Skeletal muscle satellite cell (primary cell): ENCODE measurements at regions not wholly inside any gene's neighbourhood (a gene's known extent, or its start where the extent isn't known, plus 50 kb on each side); places are given as distances from the start of the nearest gene placed in this dataset.
A peak's percentile ranks its signal among the peaks of the same experiment; 100 is the strongest.

Experiments
- H3K27me3 ChIP-seq: 2 replicates; pipeline ENCODE4 v1.7.0; 2013; ENCODE audit warnings: low read length; ENCODE audit not compliant: control insufficient read depth, insufficient read depth
- H3K36me3 ChIP-seq: 2 replicates; pipeline ENCODE4 v1.7.0; 2013; ENCODE audit warnings: mild to moderate bottlenecking, control low read depth, low read length; ENCODE audit not compliant: insufficient read depth
- H3K4me1 ChIP-seq: 2 replicates; pipeline ENCODE4 v1.7.0; 2013; ENCODE audit warnings: low read length; ENCODE audit not compliant: control insufficient read depth, insufficient read depth
- H3K4me2 ChIP-seq: 2 replicates; pipeline ENCODE4 v1.7.0; 2013; ENCODE audit warnings: mild to moderate bottlenecking, low read length
- H3K4me3 ChIP-seq: 2 replicates; pipeline ENCODE4 v1.7.0; 2013; ENCODE audit warnings: low read length
- H3K9ac ChIP-seq: 2 replicates; pipeline ENCODE4 v1.7.0; 2013; ENCODE audit warnings: mild to moderate bottlenecking, low read depth, low read length, moderate library complexity
- H3K9me3 ChIP-seq: replicated peaks from 2 replicates; pipeline ENCODE4 v1.7.0; 2013; ENCODE audit warnings: mild to moderate bottlenecking, control low read depth, low read length

GRCh38 chr21:35628316-35628715, 432.0 kb downstream of the SETD4 start:
- Histone ChIP-seq H3K4me3 (no peak overlapping the region), H3K9ac (no peak overlapping the region), H3K27me3 (no peaks in the 10 kb centered on the region), H3K9me3 (no peaks in the 10 kb centered on the region), H3K4me2 (no peak overlapping the region), H3K36me3 (no peaks in the 10 kb centered on the region), H3K4me1 (peaks cover 3% of the 10 kb centered on the region)

GRCh38 chr21:35627462-35627861, 432.9 kb downstream of the SETD4 start:
- peaks cover 3% of the 10 kb centered on the region for H3K4me1 ChIP-seq
- H3K27me3 ChIP-seq: no peaks in the 10 kb centered on the region
- H3K4me2 ChIP-seq: no peak overlapping the region
- H3K4me3 ChIP-seq: no peak overlapping the region
- no peaks in the 10 kb centered on the region for H3K36me3 ChIP-seq
- no peaks in the 10 kb centered on the region for H3K9me3 ChIP-seq
- H3K9ac ChIP-seq: no peak overlapping the region

- Histone ChIP-seq H3K4me2 (no peak overlapping the region), H3K4me1 (peaks cover 3% of the 10 kb centered on the region), H3K4me3 (no peak overlapping the region), H3K36me3 (no peaks in the 10 kb centered on the region), H3K9ac (no peak overlapping the region), H3K9me3 (no peaks in the 10 kb centered on the region), H3K27me3 (no peaks in the 10 kb centered on the region)
These were observed 434.8 kb downstream of the SETD4 start for GRCh38 chr21:35625576-35625975.

GRCh38 chr21:35624901-35625300, 435.4 kb downstream of the SETD4 start:
- H3K4me2 ChIP-seq: no peak overlapping the region
- no peak overlapping the region for H3K4me3 ChIP-seq
- H3K9ac ChIP-seq: no peak overlapping the region
- no peaks in the 10 kb centered on the region for H3K9me3 ChIP-seq
- no peaks in the 10 kb centered on the region for H3K27me3 ChIP-seq
- peaks cover 3% of the 10 kb centered on the region for H3K4me1 ChIP-seq
- H3K36me3 ChIP-seq: no peaks in the 10 kb centered on the region

GRCh38 chr21:35622612-35623011, 437.7 kb downstream of the SETD4 start:
- Histone ChIP-seq H3K4me2 (no peak overlapping the region), H3K9ac (no peak overlapping the region), H3K9me3 (no peaks in the 10 kb centered on the region), H3K4me1 (peaks cover 8% of the 10 kb centered on the region), H3K36me3 (no peaks in the 10 kb centered on the region), H3K4me3 (no peak overlapping the region), H3K27me3 (no peaks in the 10 kb centered on the region)

- Histone ChIP-seq H3K36me3 (no peaks in the 10 kb centered on the region), H3K27me3 (no peaks in the 10 kb centered on the region), H3K4me1 (peaks cover 22% of the 10 kb centered on the region), H3K9me3 (no peaks in the 10 kb centered on the region), H3K4me2 (no peak overlapping the region), H3K4me3 (no peak overlapping the region), H3K9ac (no peak overlapping the region)
These were observed 441.1 kb downstream of the SETD4 start for GRCh38 chr21:35619184-35619583.

GRCh38 chr21:35617491-35617890, 442.8 kb downstream of the SETD4 start:
- no peaks in the 10 kb centered on the region for H3K27me3 ChIP-seq
- H3K4me1 ChIP-seq: peaks cover 24% of the 10 kb centered on the region
- no peak overlapping the region for H3K4me2 ChIP-seq
- H3K9me3 ChIP-seq: no peaks in the 10 kb centered on the region
- H3K4me3 ChIP-seq: no peak overlapping the region
- no peak overlapping the region for H3K9ac ChIP-seq
- no peaks in the 10 kb centered on the region for H3K36me3 ChIP-seq

- peaks cover 24% of the 10 kb centered on the region for H3K4me1 ChIP-seq
- H3K27me3 ChIP-seq: no peaks in the 10 kb centered on the region
- no peaks in the 10 kb centered on the region for H3K36me3 ChIP-seq
- peak overlapping the region; percentile 9 for H3K4me3 ChIP-seq
- peak overlapping the region; percentile 55 for H3K4me2 ChIP-seq
- peak overlapping the region; percentile 45 for H3K9ac ChIP-seq
- no peaks in the 10 kb centered on the region for H3K9me3 ChIP-seq
These were observed 444.2 kb downstream of the SETD4 start for GRCh38 chr21:35616090-35616489.

GRCh38 chr21:35615325-35615724, 445.0 kb downstream of the SETD4 start:
- no peaks in the 10 kb centered on the region for H3K36me3 ChIP-seq
- H3K9ac ChIP-seq: no peak overlapping the region
- no peak overlapping the region for H3K4me2 ChIP-seq
- H3K9me3 ChIP-seq: no peaks in the 10 kb centered on the region
- H3K4me1 ChIP-seq: peaks cover 24% of the 10 kb centered on the region
- no peak overlapping the region for H3K4me3 ChIP-seq
- no peaks in the 10 kb centered on the region for H3K27me3 ChIP-seq

- no peaks in the 10 kb centered on the region for H3K9me3 ChIP-seq
- H3K9ac ChIP-seq: no peak overlapping the region
- H3K4me3 ChIP-seq: no peak overlapping the region
- H3K36me3 ChIP-seq: no peaks in the 10 kb centered on the region
- no peak overlapping the region for H3K4me2 ChIP-seq
- H3K4me1 ChIP-seq: peaks cover 23% of the 10 kb centered on the region
- H3K27me3 ChIP-seq: no peaks in the 10 kb centered on the region
These were observed 445.9 kb downstream of the SETD4 start for GRCh38 chr21:35614396-35614921.

GRCh38 chr21:35611708-35612132, 448.6 kb downstream of the SETD4 start:
- Histone ChIP-seq H3K4me2 (no peak overlapping the region), H3K9me3 (no peaks in the 10 kb centered on the region), H3K36me3 (no peaks in the 10 kb centered on the region), H3K27me3 (no peaks in the 10 kb centered on the region), H3K4me3 (no peak overlapping the region), H3K4me1 (peaks cover 16% of the 10 kb centered on the region), H3K9ac (no peak overlapping the region)

- Histone ChIP-seq H3K4me3 (no peak overlapping the region), H3K9me3 (no peaks in the 10 kb centered on the region), H3K4me2 (no peak overlapping the region), H3K4me1 (peaks cover 3% of the 10 kb centered on the region), H3K9ac (no peak overlapping the region), H3K36me3 (no peaks in the 10 kb centered on the region), H3K27me3 (no peaks in the 10 kb centered on the region)
These were observed 451.1 kb downstream of the SETD4 start for GRCh38 chr21:35609263-35609662.
